Small intestine (tissue), 7 donors: ENCODE measurements at regions not wholly inside any gene's neighbourhood (a gene's known extent, or its start where the extent isn't known, plus 50 kb on each side); places are given as distances from the start of the nearest gene placed in this dataset.

Experiments used
- DNase-seq, 2 donors: peaks; one replicate each; pipeline versions ENCODE4 v3.0.0 to v3.0.0-alpha.2; 2013
- FAIRE-seq: peaks from 2 replicates; lab custom pipeline; 2012; peaks lifted over from hg19 to GRCh38; lab: Jason Lieb, UNC
- H3K27ac ChIP-seq, 3 donors: one replicate each; pipeline ENCODE4 v1.5.1; 2013; ENCODE audit warnings: low read length in 2 of 3, mild to moderate bottlenecking in 2 of 3, control low read depth in 1 of 3, inconsistent platforms in 1 of 3, low read depth in 1 of 3, moderate library complexity in 1 of 3
- H3K27me3 ChIP-seq, 3 donors: one replicate each; pipeline ENCODE4 v1.6.1; 2013; ENCODE audit warnings: low read length in 3 of 3, inconsistent platforms in 1 of 3; ENCODE audit not compliant: control insufficient read depth in 3 of 3, insufficient read depth in 3 of 3
- H3K36me3 ChIP-seq, 3 donors: one replicate each; pipeline ENCODE4 v1.6.1; 2013; ENCODE audit warnings: low read length in 3 of 3, inconsistent platforms in 1 of 3, low read depth in 1 of 3, mild to moderate bottlenecking in 1 of 3, moderate library complexity in 1 of 3; ENCODE audit not compliant: control insufficient read depth in 3 of 3, insufficient read depth in 2 of 3
- H3K4me1 ChIP-seq, 3 donors: one replicate each; pipeline ENCODE4 v1.6.1; 2013; ENCODE audit warnings: low read length in 2 of 3, inconsistent platforms in 1 of 3, low read depth in 1 of 3, mild to moderate bottlenecking in 1 of 3, moderate library complexity in 1 of 3; ENCODE audit not compliant: control insufficient read depth in 3 of 3, insufficient read depth in 2 of 3
- H3K4me3 ChIP-seq, 3 donors: one replicate each; pipeline ENCODE4 v1.5.1; 2013; ENCODE audit warnings: low read length in 3 of 3, control low read depth in 1 of 3, inconsistent platforms in 1 of 3, low read depth in 1 of 3, mild to moderate bottlenecking in 1 of 3, moderate library complexity in 1 of 3
- H3K9me3 ChIP-seq, 2 donors: one replicate each; pipeline ENCODE4 v1.6.1; 2013; ENCODE audit warnings: low read depth in 1 of 2, low read length in 1 of 2; ENCODE audit not compliant: control insufficient read depth in 2 of 2, insufficient read depth in 1 of 2
- WGBS, 3 donors: extraction: QIAGEN DNeasy Blood & Tissue Kit; methylation state at CpG; one replicate each; pipeline ENCODE4 v1.1.7; 2013; 5-methylcytosine and 5-hydroxymethylcytosine counted together
- donor health status: healthy with polysubstance abuse.
- donor health status: control.
- donor health status: control.
- donor health status: Bipolar disorder and iron deficiency.
- donor health status: healthy.

DNA sequence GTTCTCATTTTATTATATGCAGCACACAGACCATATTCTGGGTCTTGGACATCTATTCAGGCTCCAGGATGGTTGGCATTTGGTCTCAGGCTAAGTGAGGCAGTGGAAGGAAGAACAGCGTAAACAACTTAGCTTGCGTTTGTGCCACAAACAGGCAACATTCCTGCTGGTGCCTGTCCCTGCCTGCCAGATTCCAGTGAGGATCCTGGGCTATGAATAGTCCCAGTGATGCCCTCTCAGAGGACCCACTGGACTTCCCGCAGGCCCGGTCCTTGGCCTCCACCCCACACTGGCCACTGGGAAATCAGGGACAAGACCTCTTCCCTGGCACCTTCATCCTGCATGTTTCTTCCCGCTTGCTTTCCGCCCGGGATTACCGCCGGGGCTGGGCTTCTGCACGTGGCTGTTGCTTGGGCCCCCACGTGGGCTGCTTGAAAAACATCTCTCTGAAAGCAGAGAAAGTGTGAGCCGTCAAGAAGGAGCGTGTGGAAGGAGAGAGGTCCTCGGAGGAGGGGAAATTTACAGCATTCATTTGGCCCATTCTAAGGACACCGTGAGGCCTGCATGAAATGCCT, 145.1 kb upstream of the WNT4 start:
- Histone ChIP-seq H3K4me3 (no peak overlapping the region), H3K36me3 (no peaks in the 10 kb centered on the region), H3K4me1 (peaks cover 0 to 3% (median 0%) of the 10 kb centered on the region in 3 donors), H3K9me3 (no peaks in the 10 kb centered on the region), H3K27me3 (peaks cover 0 to 2% (median 0%) of the 10 kb centered on the region in 3 donors), H3K27ac (no peak overlapping the region)
- WGBS, 3 donors, result 66 to 86% (median 76%) methylated on average over 15 of the region's 15 CpGs
- DNase-seq (no peak), FAIRE-seq (no peak)

DNA sequence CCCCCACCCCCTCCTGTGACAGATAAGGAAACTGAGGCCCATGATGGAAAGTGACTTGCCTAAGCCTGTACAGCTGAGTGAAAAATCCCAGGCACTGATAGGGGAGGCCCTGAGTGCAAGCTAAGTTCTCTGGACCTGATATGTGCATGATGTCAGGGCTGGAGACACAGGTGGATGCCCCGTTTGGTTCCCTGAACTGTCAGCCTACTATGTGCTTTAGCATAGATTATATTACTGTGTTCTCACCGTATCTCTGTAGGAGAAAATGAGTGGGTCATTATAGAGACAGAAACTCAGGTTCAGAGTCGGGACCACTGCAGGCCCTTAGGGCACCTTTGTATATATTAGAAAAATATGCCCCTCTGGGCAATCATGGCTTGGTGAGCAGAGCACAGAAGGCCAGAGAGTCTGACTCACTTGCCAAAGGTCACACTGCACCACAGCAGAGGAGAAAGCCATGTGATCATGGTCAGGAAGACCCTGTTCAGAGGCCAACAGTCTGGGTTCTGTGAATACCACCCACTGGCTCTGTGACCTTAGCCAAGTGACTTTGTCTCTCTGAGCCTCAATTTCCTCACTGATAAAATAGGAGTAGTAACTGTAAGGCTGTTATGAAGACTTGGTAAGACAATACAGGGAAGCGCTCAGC, 145.8 kb upstream of the WNT4 start:
- DNase-seq (peak in 1 of 2 donors; percentile 12), FAIRE-seq (no peak)
- no peak overlapping the region for H3K27ac ChIP-seq
- 66 to 85% (median 73%) methylated on average over 4 of the region's 4 CpGs for WGBS, 3 donors
- H3K4me3 ChIP-seq, result no peak overlapping the region
- no peaks in the 10 kb centered on the region for H3K9me3 ChIP-seq
- no peaks in the 10 kb centered on the region for H3K36me3 ChIP-seq
- peaks cover 0 to 3% (median 0%) of the 10 kb centered on the region in 3 donors for H3K27me3 ChIP-seq
- peaks cover 0 to 3% (median 0%) of the 10 kb centered on the region in 3 donors for H3K4me1 ChIP-seq

DNA sequence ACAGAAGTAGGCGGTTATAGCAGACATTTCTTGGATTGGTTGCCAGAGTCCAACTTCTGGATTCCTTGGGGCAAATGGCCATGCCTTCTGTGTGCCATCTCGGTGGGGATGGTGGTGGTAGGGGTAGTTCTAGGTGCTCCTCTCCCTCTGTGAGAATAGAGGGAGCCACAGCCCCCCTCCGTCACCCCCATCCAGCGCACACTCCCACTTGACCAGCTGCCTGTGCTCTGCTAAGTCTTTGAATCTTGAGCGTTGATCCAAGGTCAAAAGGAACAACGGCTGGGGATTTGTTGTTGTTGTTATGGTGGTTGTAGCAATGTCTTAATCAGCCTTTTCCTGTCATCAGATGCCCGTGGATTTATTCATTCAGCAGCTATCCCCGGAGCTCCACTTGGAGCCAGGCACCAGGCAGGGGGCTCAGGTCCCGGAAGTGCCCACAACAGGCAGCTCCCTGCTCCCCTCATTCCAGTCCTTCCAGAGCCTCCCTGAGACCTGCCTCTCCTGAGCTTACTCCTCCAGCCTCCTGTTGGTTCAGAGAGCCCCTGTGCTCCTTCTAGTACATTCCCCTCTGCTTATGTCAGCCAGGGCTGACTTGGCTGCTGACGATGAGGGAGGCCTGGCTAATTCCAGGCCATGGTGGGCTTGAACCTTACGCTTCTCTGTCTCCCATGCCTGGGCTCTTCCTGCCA, 146.6 kb upstream of the WNT4 start:
- peak overlapping the region in 1 of 3 donors; percentile 48 for H3K27ac ChIP-seq
- 69 to 72% (median 70%) methylated on average over 11 of the region's 11 CpGs for WGBS, 3 donors
- FAIRE-seq, result no peak

DNA sequence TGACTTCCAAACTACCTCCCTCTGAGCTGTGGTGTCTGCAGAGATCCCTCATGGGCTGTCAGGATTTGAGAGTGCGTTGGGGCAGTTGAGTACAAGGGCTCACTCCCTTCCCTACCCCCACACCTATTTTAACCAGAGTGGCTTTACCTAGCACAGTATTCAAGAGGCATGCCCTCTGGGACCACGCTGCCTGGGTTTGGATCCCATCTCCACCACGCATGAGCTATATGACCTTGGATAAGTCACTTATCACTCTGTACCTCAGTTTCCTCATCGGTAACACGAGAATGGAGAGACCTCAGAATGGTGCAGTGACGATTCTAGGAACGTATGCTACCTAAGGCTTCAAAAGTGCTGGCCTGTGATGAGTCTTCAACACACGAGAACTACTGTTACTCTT, 147.3 kb upstream of the WNT4 start:
- no peak for FAIRE-seq
- H3K27me3 ChIP-seq, result peaks cover 0 to 6% (median 0%) of the 10 kb centered on the region in 3 donors

More for the DNA sequence above, 146.6 kb upstream of the WNT4 start:
- H3K4me3 ChIP-seq, result no peak overlapping the region
- peaks cover 0 to 6% (median 0%) of the 10 kb centered on the region in 3 donors for H3K27me3 ChIP-seq
- peaks cover 0 to 2% of the 10 kb centered on the region in 2 donors for H3K9me3 ChIP-seq
- H3K36me3 ChIP-seq, result no peaks in the 10 kb centered on the region
- DNase-seq, result no peak
- peaks cover 0 to 3% (median 0%) of the 10 kb centered on the region in 3 donors for H3K4me1 ChIP-seq

DNA sequence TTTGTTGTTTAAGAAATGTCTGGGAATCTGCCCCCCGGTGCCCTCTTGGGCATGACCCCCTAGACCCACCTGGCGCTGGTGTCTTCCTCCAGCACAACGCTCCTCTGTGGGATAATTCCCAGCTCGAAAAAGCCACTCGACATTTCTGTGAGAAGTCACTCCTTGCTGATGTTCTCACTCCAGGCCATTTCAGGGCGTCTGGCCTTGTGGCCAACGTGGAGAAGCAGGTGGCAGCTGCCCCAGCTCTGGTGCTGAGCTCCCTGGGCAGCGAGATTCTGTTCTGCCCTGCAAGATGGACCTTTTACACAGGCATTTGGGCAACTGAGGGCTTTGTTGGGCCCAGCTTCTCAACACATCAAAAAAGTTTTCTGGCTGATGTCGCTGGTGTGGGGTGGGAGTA, 147.7 kb upstream of the WNT4 start:
- H3K27ac ChIP-seq, result no peak overlapping the region
- no peak overlapping the region for H3K4me3 ChIP-seq
- WGBS, 3 donors, result 78 to 84% (median 80%) methylated on average over 9 of the region's 9 CpGs
- H3K4me1 ChIP-seq, result peaks cover 0 to 3% (median 0%) of the 10 kb centered on the region in 3 donors
- H3K36me3 ChIP-seq, result no peaks in the 10 kb centered on the region
- H3K27me3 ChIP-seq, result peaks cover 0 to 6% (median 0%) of the 10 kb centered on the region in 3 donors
- H3K9me3 ChIP-seq, result peaks cover 0 to 2% of the 10 kb centered on the region in 2 donors
- no peak for FAIRE-seq
- DNase-seq, result no peak

More for the DNA sequence above, 147.3 kb upstream of the WNT4 start:
- no peak for DNase-seq
- 71 to 86% (median 85%) methylated on average over 8 of the region's 8 CpGs for WGBS, 3 donors
- peaks cover 0 to 3% (median 0%) of the 10 kb centered on the region in 3 donors for H3K4me1 ChIP-seq
- no peak overlapping the region for H3K4me3 ChIP-seq
- H3K27ac ChIP-seq, result no peak overlapping the region
- H3K9me3 ChIP-seq, result peaks cover 0 to 2% of the 10 kb centered on the region in 2 donors
- H3K36me3 ChIP-seq, result no peaks in the 10 kb centered on the region

DNA sequence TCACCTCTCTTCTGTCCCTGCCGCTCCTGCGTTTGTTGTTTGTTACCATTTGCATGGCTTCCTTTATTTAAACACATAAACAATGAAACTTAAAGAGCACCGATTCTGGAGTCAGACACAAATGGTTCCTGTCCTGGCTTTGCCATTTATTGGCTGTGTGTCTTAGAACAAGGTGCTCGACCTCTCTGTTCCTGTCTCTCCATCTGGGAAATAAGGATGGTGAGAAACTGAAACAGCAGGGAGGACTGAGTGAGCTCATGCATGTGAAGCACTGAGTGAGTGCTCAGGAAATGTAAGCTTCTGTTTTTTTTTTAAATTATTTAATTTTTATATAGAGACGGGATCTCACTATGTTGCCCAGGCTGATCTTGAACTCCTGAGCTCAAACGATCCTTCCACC, 148.2 kb upstream of the WNT4 start:
- WGBS, 3 donors, result 71 to 76% (median 71%) methylated on average over 6 of the region's 6 CpGs
- H3K4me3 ChIP-seq, result no peak overlapping the region

DNA sequence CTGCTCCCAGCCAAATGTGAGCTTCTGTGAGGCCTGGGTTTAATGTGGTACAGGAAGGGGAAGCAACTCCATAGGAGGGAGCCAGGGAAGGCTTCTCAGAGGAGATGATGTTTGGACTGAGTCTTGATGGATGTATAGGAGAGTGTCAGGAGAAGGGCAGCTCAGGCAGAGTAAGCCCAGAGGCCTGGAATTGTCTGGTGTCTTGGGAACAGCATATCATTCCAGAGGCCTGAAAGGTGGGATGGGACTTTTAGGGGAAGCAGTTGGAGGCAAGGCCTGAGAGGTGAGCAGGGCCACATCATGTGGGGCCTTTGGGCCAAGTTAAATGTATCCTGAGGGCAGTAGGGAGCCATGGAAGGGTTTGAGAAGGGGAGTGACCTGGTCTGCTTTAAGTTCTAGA, 148.6 kb upstream of the WNT4 start:
- Histone ChIP-seq H3K27ac (no peak overlapping the region), H3K4me3 (no peak overlapping the region), H3K9me3 (peaks cover 0 to 2% of the 10 kb centered on the region in 2 donors), H3K36me3 (no peaks in the 10 kb centered on the region), H3K27me3 (peaks cover 0 to 8% (median 0%) of the 10 kb centered on the region in 3 donors), H3K4me1 (peaks cover 0 to 3% (median 0%) of the 10 kb centered on the region in 3 donors)
- FAIRE-seq (no peak), DNase-seq (no peak)

More for the DNA sequence above, 148.2 kb upstream of the WNT4 start:
- H3K27ac ChIP-seq, result no peak overlapping the region
- DNase-seq, result no peak
- H3K9me3 ChIP-seq, result peaks cover 0 to 2% of the 10 kb centered on the region in 2 donors
- peaks cover 0 to 3% (median 0%) of the 10 kb centered on the region in 3 donors for H3K4me1 ChIP-seq
- no peaks in the 10 kb centered on the region for H3K36me3 ChIP-seq
- peaks cover 0 to 8% (median 0%) of the 10 kb centered on the region in 3 donors for H3K27me3 ChIP-seq
- no peak for FAIRE-seq

DNA sequence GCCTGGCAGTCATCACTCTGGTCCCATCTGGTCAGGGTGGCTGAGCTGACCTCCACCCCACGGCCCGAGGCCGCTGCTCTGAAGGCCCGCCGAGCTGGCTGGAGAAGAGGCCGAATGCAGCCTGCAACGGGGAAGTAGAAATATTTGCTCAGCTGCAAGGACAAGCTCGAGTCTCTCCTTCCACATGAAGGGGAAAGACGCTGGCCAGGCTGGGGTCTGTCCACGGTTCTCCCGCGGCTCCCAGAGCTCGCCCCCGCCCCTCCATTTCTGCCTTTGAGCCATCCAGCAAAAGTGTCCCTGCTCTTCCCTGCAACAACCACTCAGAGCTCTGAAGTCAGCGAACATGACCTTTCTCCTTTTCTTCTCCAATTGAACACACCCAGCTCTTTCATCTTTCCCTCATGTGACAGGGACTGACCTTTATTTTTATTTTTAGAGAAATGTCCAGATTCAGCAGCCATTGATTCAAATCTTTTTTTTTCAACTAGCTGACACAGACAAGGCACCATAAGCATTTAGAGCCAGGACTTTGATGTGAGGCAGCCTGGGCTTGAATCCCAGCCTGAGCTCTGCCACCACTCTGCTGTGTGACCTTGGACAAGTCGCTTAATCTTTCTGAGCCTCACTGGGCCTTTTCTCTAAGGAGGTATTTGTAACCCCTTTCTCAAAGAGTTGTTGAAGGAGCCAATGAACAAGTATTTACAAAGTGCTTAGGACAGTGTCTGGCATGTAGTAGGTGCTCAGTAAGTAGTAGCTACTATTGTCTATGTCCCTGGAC, 149.3 kb upstream of the WNT4 start:
- 13 to 40% (median 30%) methylated on average over 16 of the region's 16 CpGs for WGBS, 3 donors

More for the DNA sequence above, 149.3 kb upstream of the WNT4 start:
- Histone ChIP-seq H3K4me1 (peaks cover 0 to 3% (median 0%) of the 10 kb centered on the region in 3 donors), H3K27me3 (peaks cover 0 to 10% (median 0%) of the 10 kb centered on the region in 3 donors), H3K36me3 (no peaks in the 10 kb centered on the region), H3K4me3 (no peak overlapping the region), H3K9me3 (peaks cover 0 to 2% of the 10 kb centered on the region in 2 donors), H3K27ac (no peak overlapping the region)
- no peak for FAIRE-seq
- DNase-seq, result peak; percentile 37 to 47
